ENCODE measurements at regions not wholly inside any gene's neighbourhood (a gene's known extent, or its start where the extent isn't known, plus 50 kb on each side); places are given as distances from the start of the nearest gene placed in this dataset.

GRCh38 chr18:57866355-57866754, 63.2 kb upstream of the ATP8B1 start:
- no peak for DNase-seq

DNA sequence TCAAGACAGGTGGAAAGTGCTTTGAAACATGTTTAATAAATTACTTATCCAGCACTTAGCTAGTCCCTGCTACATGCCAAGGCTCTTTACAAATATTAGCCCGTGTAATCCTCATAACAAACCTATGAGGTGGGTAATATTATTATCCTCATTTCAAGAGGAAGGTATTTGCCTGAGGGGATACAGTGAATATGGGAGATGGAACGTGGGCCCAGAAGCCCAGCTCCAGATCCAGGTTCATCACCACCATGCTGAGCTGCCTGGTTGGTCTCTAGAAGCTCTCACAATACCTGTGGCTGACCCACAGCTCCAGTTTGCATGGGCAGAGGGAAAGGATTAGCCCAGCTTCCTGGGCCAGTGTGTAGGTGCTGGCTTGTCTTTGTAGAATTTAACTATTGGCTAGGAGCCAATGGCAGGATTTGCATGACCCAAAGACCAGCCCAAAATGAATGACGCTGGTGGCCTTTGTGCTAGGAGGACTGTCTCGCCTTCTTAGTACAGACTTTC, 61.6 kb upstream of the ATP8B1 start:
- DNase-seq: no peak

DNA sequence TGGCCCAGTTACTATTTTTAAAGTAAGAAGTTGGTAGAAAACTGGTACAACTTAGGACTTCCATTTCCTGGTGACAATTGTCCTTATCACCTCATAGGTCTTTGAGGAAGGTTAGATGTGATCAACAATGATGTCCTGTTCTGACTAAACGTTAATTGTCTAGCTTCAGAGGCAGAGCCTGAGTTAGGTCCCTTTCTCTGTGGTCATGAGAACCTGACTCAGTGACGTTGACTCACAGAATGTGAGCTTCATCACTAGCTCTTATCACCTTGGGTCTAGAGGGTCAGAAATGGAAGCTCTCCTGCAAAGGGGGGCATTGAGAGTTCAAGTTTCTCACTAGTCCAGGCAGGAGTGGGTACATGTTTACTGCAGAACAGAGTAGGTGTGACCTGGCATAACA, 60.6 kb upstream of the ATP8B1 start:
- DNase-seq: no peak

DNA sequence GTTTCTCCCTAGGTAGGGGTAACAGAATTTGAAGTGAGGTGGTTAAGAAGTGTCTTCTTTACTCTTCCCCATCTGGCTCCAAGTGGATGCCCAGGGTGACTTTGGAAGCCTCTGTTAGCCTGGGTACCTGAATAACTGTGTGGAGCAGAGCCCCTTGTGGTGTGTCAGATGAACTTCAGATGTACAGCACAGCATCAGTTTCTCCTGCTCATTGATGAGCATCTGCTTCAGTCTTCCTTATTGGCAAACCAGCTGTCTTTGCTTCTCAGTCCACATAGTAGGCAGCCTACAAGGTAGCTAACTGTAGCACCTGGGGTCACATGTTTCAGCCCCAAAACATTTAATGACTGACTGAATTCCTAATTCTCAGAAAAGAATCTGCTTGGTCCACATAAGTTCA, 56.2 kb upstream of the ATP8B1 start:
- no peak for DNase-seq

- no peak for DNase-seq
Observed at GRCh38 chr18:57856557-57857280, 53.6 kb upstream of the ATP8B1 start.

DNA sequence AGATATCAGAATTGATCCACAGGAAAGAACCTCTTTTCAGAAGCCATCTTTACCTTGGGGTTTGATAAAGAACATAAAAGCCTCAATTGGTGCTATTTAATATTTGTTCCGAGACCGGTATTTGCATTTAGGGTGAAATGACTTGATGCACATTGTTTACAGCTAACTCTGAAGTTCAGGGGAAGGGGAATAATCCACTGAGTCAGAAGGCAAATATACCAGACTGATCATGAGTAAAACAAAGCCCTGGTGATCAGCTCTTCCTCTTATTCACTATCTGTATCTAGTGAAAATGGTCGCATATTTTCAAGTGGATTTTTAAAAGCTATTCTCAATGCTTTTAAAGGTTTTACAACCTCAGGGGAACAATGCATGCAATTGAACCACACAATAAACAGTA, 53.0 kb upstream of the ATP8B1 start:
- DNase-seq: no peak

DNA sequence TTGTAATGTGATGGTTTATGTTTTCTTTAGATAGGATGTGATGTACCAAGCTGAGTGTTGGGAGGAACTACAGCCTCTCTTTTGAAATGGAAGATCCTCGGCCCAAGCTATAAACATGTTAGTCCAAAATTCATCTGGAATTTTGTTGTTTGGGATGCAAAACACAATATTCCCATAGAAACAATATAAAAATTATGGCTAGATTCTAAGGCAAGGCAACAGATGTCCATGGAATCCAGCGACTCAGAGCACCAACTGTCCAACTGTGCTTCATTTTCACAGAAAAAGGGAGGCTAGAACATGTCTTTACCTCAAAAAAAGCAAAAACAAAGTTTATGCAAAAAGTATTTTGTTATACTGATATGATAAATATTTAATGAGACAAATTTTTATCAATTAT, 52.4 kb upstream of the ATP8B1 start:
- no peak for DNase-seq

DNA sequence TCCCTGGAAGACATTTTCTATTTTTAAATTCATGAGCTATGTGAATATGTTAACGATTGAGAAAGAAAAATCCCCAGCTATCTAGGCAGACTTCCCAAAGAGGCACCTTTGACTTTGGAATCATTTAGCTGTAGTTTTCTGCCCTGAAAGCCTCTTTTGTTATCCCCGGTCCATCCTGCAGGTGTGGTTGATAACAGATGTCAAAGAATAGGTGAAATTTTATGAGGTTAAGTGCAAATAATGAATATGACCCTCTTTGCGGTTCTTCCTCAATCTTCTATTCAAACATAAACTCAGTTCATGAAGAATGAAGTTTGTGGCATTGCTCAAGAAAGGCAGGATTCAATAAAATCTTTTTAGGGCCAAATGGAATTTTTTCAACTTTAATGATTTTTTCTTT, 51.6 kb upstream of the ATP8B1 start:
- no peak for DNase-seq

- no peak for DNase-seq
Observed at GRCh38 chr18:57853864-57854263, 50.7 kb upstream of the ATP8B1 start.

DNA sequence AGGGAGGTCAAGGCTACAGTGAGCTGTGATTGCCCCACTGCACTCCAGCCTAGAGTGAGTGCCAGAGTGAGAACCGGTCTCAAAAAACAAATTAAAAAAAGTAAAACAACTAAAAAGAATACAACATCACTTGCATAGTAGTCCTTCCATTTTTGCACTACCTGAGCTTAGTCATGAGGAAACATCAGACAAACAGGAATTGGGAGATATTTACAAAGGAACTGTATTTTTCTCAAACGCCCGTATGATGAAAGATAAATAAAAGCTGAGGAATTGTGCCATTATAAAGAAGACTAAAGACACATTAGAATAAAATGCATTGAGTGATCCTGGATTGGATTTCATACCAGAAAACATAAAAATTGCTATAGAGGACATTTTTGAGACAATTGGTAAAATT, 50.0 kb upstream of the ATP8B1 start:
- no peak for DNase-seq
